Mesodermal cell (in vitro differentiated cells): ENCODE measurements at regions not wholly inside any gene's neighbourhood (a gene's known extent, or its start where the extent isn't known, plus 50 kb on each side); places are given as distances from the start of the nearest gene placed in this dataset.

Source experiments
- H3K27ac ChIP-seq: 2 replicates; pipeline ENCODE4 v1.7.0; 2013; ENCODE audit warnings: mild to moderate bottlenecking, low read depth, low read length, moderate library complexity; ENCODE audit not compliant: severe bottlenecking
- H3K36me3 ChIP-seq: 2 replicates; pipeline ENCODE4 v1.7.1; 2013; ENCODE audit warnings: mild to moderate bottlenecking, low read length, moderate library complexity; ENCODE audit not compliant: control insufficient read depth, insufficient read depth
- H3K4me1 ChIP-seq: one replicate; pipeline ENCODE4 v1.7.1; 2013; ENCODE audit warnings: mild to moderate bottlenecking, low read length; ENCODE audit not compliant: insufficient read depth, control insufficient read depth, poor library complexity, severe bottlenecking
- H3K4me3 ChIP-seq: 2 replicates; pipeline ENCODE4 v1.7.0; 2013; ENCODE audit warnings: low read length, control low read depth, mild to moderate bottlenecking; ENCODE audit not compliant: insufficient read depth, poor library complexity, severe bottlenecking; ENCODE audit errors: extremely low read depth
- H3K9me3 ChIP-seq: 2 replicates; pipeline ENCODE4 v1.7.1; 2013; ENCODE audit warnings: mild to moderate bottlenecking, low read length, moderate library complexity; ENCODE audit not compliant: control insufficient read depth
- WGBS, 2 experiments: methylation state at CpG; one replicate each; pipeline ENCODE4 v1.1.5; 2013; ENCODE audit warnings: missing lambda C conversion rate in 2 of 2; ENCODE audit not compliant: insufficient coverage in 2 of 2; 5-methylcytosine and 5-hydroxymethylcytosine counted together

- Histone ChIP-seq H3K36me3 (no peaks in the 10 kb centered on the region), H3K27ac (no peak overlapping the region), H3K4me1 (no peaks in the 10 kb centered on the region), H3K9me3 (peaks cover 6% of the 10 kb centered on the region), H3K4me3 (no peak overlapping the region)
Measured at GRCh38 chr11:98621767-98622166, 399.0 kb upstream of the CNTN5 start.

GRCh38 chr11:98625526-98625925 lies 395.2 kb upstream of the CNTN5 start:
- Histone ChIP-seq H3K4me3 (no peak overlapping the region), H3K9me3 (no peaks in the 10 kb centered on the region), H3K36me3 (no peaks in the 10 kb centered on the region), H3K4me1 (no peaks in the 10 kb centered on the region), H3K27ac (no peak overlapping the region)
- 100% methylated on average over 1 of the region's 2 CpGs; no CpG with 5 or more reads in 1 of the 2 experiments for WGBS, 2 experiments

- 74 to 75% methylated on average over 6 to 7 of the region's 8 CpGs for WGBS, 2 experiments
- no peaks in the 10 kb centered on the region for H3K4me1 ChIP-seq
- no peak overlapping the region for H3K27ac ChIP-seq
- no peak overlapping the region for H3K4me3 ChIP-seq
- no peaks in the 10 kb centered on the region for H3K36me3 ChIP-seq
- no peaks in the 10 kb centered on the region for H3K9me3 ChIP-seq
Measured at GRCh38 chr11:98630736-98631135, 390.0 kb upstream of the CNTN5 start.

- H3K36me3 ChIP-seq, result no peaks in the 10 kb centered on the region
- no peak overlapping the region for H3K27ac ChIP-seq
- H3K4me3 ChIP-seq, result no peak overlapping the region
- no peaks in the 10 kb centered on the region for H3K4me1 ChIP-seq
- H3K9me3 ChIP-seq, result no peaks in the 10 kb centered on the region
Measured at GRCh38 chr11:98657711-98658110, 363.0 kb upstream of the CNTN5 start.

GRCh38 chr11:98659431-98659830 lies 361.3 kb upstream of the CNTN5 start:
- 75 to 100% methylated on average over 1 of the region's 4 CpGs for WGBS, 2 experiments
- Histone ChIP-seq H3K4me3 (no peak overlapping the region), H3K36me3 (no peaks in the 10 kb centered on the region), H3K9me3 (no peaks in the 10 kb centered on the region), H3K4me1 (no peaks in the 10 kb centered on the region), H3K27ac (no peak overlapping the region)

- no peaks in the 10 kb centered on the region for H3K36me3 ChIP-seq
- no peak overlapping the region for H3K27ac ChIP-seq
- no peaks in the 10 kb centered on the region for H3K4me1 ChIP-seq
- no peaks in the 10 kb centered on the region for H3K9me3 ChIP-seq
- WGBS, 2 experiments, result no CpG with 5 or more reads among the region's 2 CpGs
- no peak overlapping the region for H3K4me3 ChIP-seq
Measured at GRCh38 chr11:98674390-98674789, 346.4 kb upstream of the CNTN5 start.

- Histone ChIP-seq H3K4me3 (no peak overlapping the region), H3K27ac (no peak overlapping the region), H3K4me1 (no peaks in the 10 kb centered on the region), H3K36me3 (no peaks in the 10 kb centered on the region), H3K9me3 (no peaks in the 10 kb centered on the region)
- WGBS, 2 experiments, result 71% methylated on average over 1 of the region's 1 CpG; no CpG with 5 or more reads in 1 of the 2 experiments
Measured at GRCh38 chr11:98679673-98680072, 341.1 kb upstream of the CNTN5 start.

- Histone ChIP-seq H3K4me3 (no peak overlapping the region), H3K27ac (no peak overlapping the region), H3K9me3 (no peaks in the 10 kb centered on the region), H3K4me1 (no peaks in the 10 kb centered on the region), H3K36me3 (no peaks in the 10 kb centered on the region)
- 100% methylated on average over 1 of the region's 1 CpG; no CpG with 5 or more reads in 1 of the 2 experiments for WGBS, 2 experiments
Measured at GRCh38 chr11:98701541-98701940, 319.2 kb upstream of the CNTN5 start.

- Histone ChIP-seq H3K4me3 (no peak overlapping the region), H3K36me3 (no peaks in the 10 kb centered on the region), H3K9me3 (no peaks in the 10 kb centered on the region), H3K27ac (no peak overlapping the region), H3K4me1 (no peaks in the 10 kb centered on the region)
- 73 to 80% methylated on average over 1 to 2 of the region's 4 CpGs for WGBS, 2 experiments
Measured at GRCh38 chr11:98703779-98704556, 316.8 kb upstream of the CNTN5 start.

GRCh38 chr11:98710026-98710425 lies 310.7 kb upstream of the CNTN5 start:
- H3K9me3 ChIP-seq, result no peaks in the 10 kb centered on the region
- H3K4me1 ChIP-seq, result no peaks in the 10 kb centered on the region

GRCh38 chr11:98710986-98711385 lies 309.8 kb upstream of the CNTN5 start:
- H3K4me1 ChIP-seq, result no peaks in the 10 kb centered on the region
- WGBS, 2 experiments, result 93 to 100% methylated on average over 3 of the region's 5 CpGs
- H3K27ac ChIP-seq, result no peak overlapping the region
- H3K4me3 ChIP-seq, result no peak overlapping the region
- H3K9me3 ChIP-seq, result no peaks in the 10 kb centered on the region
- no peaks in the 10 kb centered on the region for H3K36me3 ChIP-seq

More at GRCh38 chr11:98710026-98710425, 310.7 kb upstream of the CNTN5 start:
- no peaks in the 10 kb centered on the region for H3K36me3 ChIP-seq
- H3K4me3 ChIP-seq, result no peak overlapping the region
- H3K27ac ChIP-seq, result no peak overlapping the region
